IMR-90 (cell line): ENCODE measurements at regions not wholly inside any gene's neighbourhood (a gene's known extent, or its start where the extent isn't known, plus 50 kb on each side); places are given as distances from the start of the nearest gene placed in this dataset.

Experiments
- CHD1 ChIP-seq: IDR thresholded peaks from 2 replicates; pipeline ENCODE4 v1.6.1; 2012; ENCODE audit warnings: low read depth, low read length, improper control_type of control experiment
- CTCF ChIP-seq: conservative IDR thresholded peaks from 2 replicates; pipeline ENCODE4 v1.5.1; 2012; ENCODE audit warnings: mild to moderate bottlenecking, low read depth, low read length, improper control_type of control experiment
- MXI1 ChIP-seq: IDR thresholded peaks from 2 replicates; pipeline ENCODE4 v1.6.1; 2012; ENCODE audit warnings: low read depth, mild to moderate bottlenecking, low read length, moderate library complexity, borderline replicate concordance
- POLR2A ChIP-seq: IDR thresholded peaks from 2 replicates; pipeline ENCODE4 v1.6.1; 2012; ENCODE audit warnings: mild to moderate bottlenecking, low read depth, low read length
- RAD21 ChIP-seq: IDR thresholded peaks from 2 replicates; pipeline ENCODE4 v1.6.1; 2012; ENCODE audit warnings: low read length, improper control_type of control experiment
- USF2 ChIP-seq: fragments of 150-350 bp; IDR thresholded peaks from 2 replicates; pipeline ENCODE4 v1.6.1; 2017; ENCODE audit warnings: mild to moderate bottlenecking, antibody characterized with exemption, low read length, low read depth

- TF ChIP-seq CTCF (no peak), POLR2A (no peak), CHD1 (no peak), MXI1 (no peak), USF2 (no peak), RAD21 (no peak)
Measured at GRCh38 chr2:15701341-15701907, 109.8 kb downstream of the DDX1 start.
